Endothelial cell of umbilical vein (primary cell): ENCODE measurements at regions not wholly inside any gene's neighbourhood (a gene's known extent, or its start where the extent isn't known, plus 50 kb on each side); places are given as distances from the start of the nearest gene placed in this dataset.
"Not testable (repeated sequence)": the region's sequence is repeated elsewhere in the genome, so short reads cannot be mapped to it uniquely, and the experiment has no call there.

Experiments
- BruUV-seq: library from RNA; stranded (reverse); fragments of 400-500 nt; replicated peaks from 2 replicates; lab custom pipeline; 2021; lab: Mats Ljungman, UMichigan
- CTCF ChIA-PET: fragments of 300-600, 350-600 bp; sonication (Branson Sonifier 250); formaldehyde crosslinking; loops from one replicate; lab custom pipeline; 2021; ENCODE audit warnings: antibody characterized with exemption, inconsistent platforms; lab: Charles Lee
- POLR2A ChIA-PET: fragments of 300-600, 350-600 bp; sonication (Branson Sonifier 250); formaldehyde crosslinking; loops from one replicate; lab custom pipeline; 2021; ENCODE audit warnings: antibody characterized with exemption, inconsistent platforms; lab: Charles Lee
- DNase-seq: peaks from one replicate; pipeline ENCODE4 v3.0.0-alpha.2; 2011; ENCODE audit warnings: low read depth, low spot score
- FAIRE-seq: peaks from 2 replicates; lab custom pipeline; 2011; peaks lifted over from hg19 to GRCh38; lab: Jason Lieb, UNC
- H2AFZ ChIP-seq: 2 replicates; pipeline ENCODE4 v1.6.0; 2012; ENCODE audit warnings: low read depth, low read length, control low read depth, inconsistent platforms
- H3K27ac ChIP-seq: 2 replicates; pipeline ENCODE4 v1.5.1; 2011; ENCODE audit warnings: low read depth, mild to moderate bottlenecking, control low read depth, low read length, moderate library complexity; ENCODE audit not compliant: insufficient read depth
- H3K27me3 ChIP-seq, 2 experiments: 2 replicates each; pipeline versions ENCODE4 v1.6.0 to v1.6.1; 2011; ENCODE audit warnings: low read length in 2 of 2, mixed read lengths in 1 of 2; ENCODE audit not compliant: control insufficient read depth in 2 of 2, insufficient read depth in 2 of 2
- H3K36me3 ChIP-seq, 2 experiments: 2 replicates in 1 of 2; 3 replicates in 1 of 2; pipeline ENCODE4 v1.5.1; 2011; ENCODE audit warnings: low read length in 2 of 2, mild to moderate bottlenecking in 1 of 2, moderate library complexity in 1 of 2; ENCODE audit not compliant: control insufficient read depth in 2 of 2, insufficient read depth in 2 of 2; ENCODE audit errors: extremely low read depth in 1 of 2
- H3K4me1 ChIP-seq: 3 replicates; pipeline ENCODE4 v1.5.1; 2011; ENCODE audit warnings: mild to moderate bottlenecking, low read length; ENCODE audit not compliant: control insufficient read depth, insufficient read depth; ENCODE audit errors: extremely low read depth
- H3K4me2 ChIP-seq: 2 replicates; pipeline ENCODE4 v1.6.1; 2011; ENCODE audit warnings: low read length, control low read depth, mixed read lengths; ENCODE audit not compliant: insufficient read depth
- H3K4me3 ChIP-seq, 3 experiments: fragments of 200-600 bp in 1 of 3; sonication (generic), shearing (Covaris generic) in 1 of 3; replicated peaks in 1 of 3; 2 replicates each; pipeline ENCODE4 v1.5.1; 2011 to 2016; ENCODE audit warnings: control low read depth in 3 of 3, low read length in 3 of 3, mild to moderate bottlenecking in 2 of 3, inconsistent platforms in 1 of 3, low read depth in 1 of 3, moderate library complexity in 1 of 3; ENCODE audit not compliant: insufficient read depth in 1 of 3
- H3K79me2 ChIP-seq: 2 replicates; pipeline ENCODE4 v1.6.0; 2012; ENCODE audit warnings: low read length, inconsistent platforms; ENCODE audit not compliant: control insufficient read depth, insufficient read depth
- H3K9ac ChIP-seq: replicated peaks from 2 replicates; pipeline ENCODE3; 2011; ENCODE audit warnings: low read length, control low read depth; ENCODE audit not compliant: insufficient read depth; ENCODE audit errors: extremely low read depth
- H3K9me1 ChIP-seq: replicated peaks from 3 replicates; pipeline ENCODE4 v1.6.0; 2011; ENCODE audit warnings: mild to moderate bottlenecking, low read length; ENCODE audit not compliant: control insufficient read depth, insufficient read depth; ENCODE audit errors: extremely low read depth
- H3K9me3 ChIP-seq: replicated peaks from 2 replicates; pipeline ENCODE4 v1.5.1; 2012; ENCODE audit warnings: low read length, inconsistent platforms; ENCODE audit not compliant: control insufficient read depth, insufficient read depth
- H4K20me1 ChIP-seq: replicated peaks from 2 replicates; pipeline ENCODE3; 2011; ENCODE audit warnings: mild to moderate bottlenecking, low read length; ENCODE audit not compliant: control insufficient read depth, insufficient read depth; ENCODE audit errors: extremely low read depth
- dilution Hi-C: fragments of 300-500 bp; cut with MboI; formaldehyde crosslinking; loops from one replicate; pipeline ENCODE4 v1.15.0; 2019; ENCODE audit warnings: low sequenced_read_pairs; ENCODE audit not compliant: extremely low pct_ligation_motif_present
- intact Hi-C: fragments of 100-400 bp; cut with micrococcal nuclease; formaldehyde crosslinking; loops from one replicate; pipeline ENCODE4 v1.10.0; 2022

GRCh38 chr14:19231421-19231820 is 202.7 kb downstream of the POTEG start:
- H3K4me1 ChIP-seq, H3K4me2 ChIP-seq, H3K9me3 ChIP-seq, intact Hi-C loops, dilution Hi-C loops, CTCF ChIA-PET, DNase-seq, H3K27ac ChIP-seq, H4K20me1 ChIP-seq, FAIRE-seq, H3K4me3 ChIP-seq, H3K79me2 ChIP-seq, H3K36me3 ChIP-seq, H3K9me1 ChIP-seq, BruUV-seq, H2AFZ ChIP-seq, H3K27me3 ChIP-seq, H3K9ac ChIP-seq, POLR2A ChIA-PET: not testable (repeated sequence)

- intact Hi-C loops, H3K27me3 ChIP-seq, CTCF ChIA-PET, H4K20me1 ChIP-seq, H3K4me1 ChIP-seq, BruUV-seq, H3K79me2 ChIP-seq, H3K4me3 ChIP-seq, FAIRE-seq, DNase-seq, H2AFZ ChIP-seq, H3K27ac ChIP-seq, dilution Hi-C loops, H3K36me3 ChIP-seq, H3K9ac ChIP-seq, H3K4me2 ChIP-seq, H3K9me3 ChIP-seq, POLR2A ChIA-PET, H3K9me1 ChIP-seq: not testable (repeated sequence)
Observed at GRCh38 chr14:19234059-19234458, 200.1 kb downstream of the POTEG start.

- H3K4me3 ChIP-seq, CTCF ChIA-PET, BruUV-seq, H3K36me3 ChIP-seq, FAIRE-seq, H3K4me2 ChIP-seq, H3K27me3 ChIP-seq, DNase-seq, POLR2A ChIA-PET, H3K4me1 ChIP-seq, H3K27ac ChIP-seq, intact Hi-C loops, H3K9me1 ChIP-seq, H4K20me1 ChIP-seq, H3K79me2 ChIP-seq, dilution Hi-C loops, H2AFZ ChIP-seq, H3K9ac ChIP-seq, H3K9me3 ChIP-seq: not testable (repeated sequence)
Observed at GRCh38 chr14:19237656-19238055, 196.5 kb downstream of the POTEG start.

GRCh38 chr14:19238584-19238983 is 195.6 kb downstream of the POTEG start:
- H3K4me1 ChIP-seq, BruUV-seq, FAIRE-seq, H4K20me1 ChIP-seq, H3K4me2 ChIP-seq, H3K27ac ChIP-seq, H3K9me1 ChIP-seq, CTCF ChIA-PET, H3K27me3 ChIP-seq, H2AFZ ChIP-seq, H3K4me3 ChIP-seq, H3K79me2 ChIP-seq, intact Hi-C loops, dilution Hi-C loops, DNase-seq, POLR2A ChIA-PET, H3K9ac ChIP-seq, H3K9me3 ChIP-seq, H3K36me3 ChIP-seq: not testable (repeated sequence)
